AG04450 (cell line): ENCODE measurements at regions not wholly inside any gene's neighbourhood (a gene's known extent, or its start where the extent isn't known, plus 50 kb on each side); places are given as distances from the start of the nearest gene placed in this dataset.

Source experiments
- CTCF ChIA-PET: fragments of 300-600, 350-600 bp; formaldehyde crosslinking; extraction: SDS; loops from one replicate; lab custom pipeline; 2022; ENCODE audit warnings: antibody characterized with exemption, inconsistent platforms; lab: Charles Lee
- POLR2A ChIA-PET: fragments of 350-600 bp; formaldehyde crosslinking; extraction: SDS; loops from one replicate; lab custom pipeline; 2021; ENCODE audit warnings: antibody characterized with exemption, inconsistent platforms; lab: Yijun Ruan, JAX
- DNase-seq: peaks from one replicate; pipeline ENCODE4 v3.0.0-alpha.2; 2011; ENCODE audit warnings: low read depth, low spot score
- H3K27ac ChIP-seq: one replicate; pipeline ENCODE4 v1.5.1; 2012; ENCODE audit warnings: low read depth, low read length, control low read depth
- H3K27me3 ChIP-seq: one replicate; pipeline ENCODE4 v1.6.0; 2012; ENCODE audit warnings: low read length; ENCODE audit not compliant: control insufficient read depth, insufficient read depth
- H3K4me3 ChIP-seq: 2 replicates; pipeline ENCODE4 v1.5.1; 2011; ENCODE audit warnings: mild to moderate bottlenecking, low read depth, low read length, control low read depth
- H3K9me3 ChIP-seq: 2 replicates; pipeline ENCODE4 v1.5.1; 2012; ENCODE audit warnings: low read length; ENCODE audit not compliant: control insufficient read depth, insufficient read depth
- CTCF ChIP-seq: IDR thresholded peaks from 2 replicates; pipeline ENCODE4 v1.5.1; 2011; ENCODE audit warnings: low read depth, low read length, control low read depth, inconsistent platforms

GRCh38 chr9:96122282-96122681 is 179.7 kb downstream of the HSD17B3 start:
- Histone ChIP-seq H3K27ac (no peak overlapping the region), H3K4me3 (no peak overlapping the region), H3K9me3 (peaks cover 2% of the 10 kb centered on the region; the same call in 1 of the 2 replicates), H3K27me3 (peaks cover 31% of the 10 kb centered on the region)
- DNase-seq, result no peak
- ChIA-PET POLR2A (interaction anchor here (0.6 kb wide), 1 partner anchor 15 kb away, joined by 14 read pairs; no protein-coding TSS in a partner anchor), CTCF (no interaction called here)
- no peak for TF ChIP-seq CTCF

DNA sequence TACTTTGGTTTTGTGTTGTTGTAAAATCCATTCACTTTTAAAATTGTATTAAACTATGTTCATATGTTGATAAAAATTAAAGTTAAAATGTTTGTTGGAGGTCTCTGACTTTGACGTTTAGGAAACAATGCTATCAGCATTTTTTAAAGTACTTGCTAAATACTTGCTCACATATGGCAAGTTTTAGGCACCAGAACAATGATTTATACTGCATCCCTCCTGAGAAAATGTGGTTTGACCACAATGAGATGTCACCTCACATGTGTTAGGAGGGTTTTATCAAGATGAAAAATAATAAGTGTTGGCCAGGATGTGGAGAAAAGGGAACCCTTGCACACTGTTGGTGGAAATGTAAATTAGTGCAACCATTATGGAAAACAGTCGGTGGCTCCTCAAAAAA is 180.8 kb downstream of the HSD17B3 start:
- POLR2A ChIA-PET, result no interaction called here
- no peak for DNase-seq

GRCh38 chr9:96117398-96118080 is 184.4 kb downstream of the HSD17B3 start:
- Histone ChIP-seq H3K27me3 (peaks cover 29% of the 10 kb centered on the region), H3K4me3 (no peak overlapping the region), H3K9me3 (peaks cover 2% of the 10 kb centered on the region; the same call in 1 of the 2 replicates), H3K27ac (no peak overlapping the region)
- POLR2A ChIA-PET, result no interaction called here
- DNase-seq, result no peak
- TF ChIP-seq CTCF, result no peak
- CTCF ChIA-PET, result no interaction called here

More for the DNA sequence above, 180.8 kb downstream of the HSD17B3 start:
- Histone ChIP-seq H3K9me3 (peaks cover 2% of the 10 kb centered on the region; the same call in 1 of the 2 replicates), H3K27ac (no peak overlapping the region), H3K27me3 (peaks cover 31% of the 10 kb centered on the region), H3K4me3 (no peak overlapping the region)
- TF ChIP-seq CTCF, result no peak
- CTCF ChIA-PET, result no interaction called here

GRCh38 chr9:96116275-96117064 is 185.5 kb downstream of the HSD17B3 start:
- Histone ChIP-seq H3K4me3 (no peak overlapping the region), H3K27ac (no peak overlapping the region), H3K9me3 (peaks cover 2% of the 10 kb centered on the region; the same call in 1 of the 2 replicates), H3K27me3 (peaks cover 39% of the 10 kb centered on the region)
- POLR2A ChIA-PET, result no interaction called here
- CTCF ChIA-PET, result interaction anchor here (0.5 to 1.3 kb wide), 2 partner anchors 27 to 948 kb away, joined by 3 to 4 read pairs; no protein-coding TSS in a partner anchor
- TF ChIP-seq CTCF, result no peak
- no peak for DNase-seq

- no peak overlapping the region for H3K4me3 ChIP-seq
- H3K27me3 ChIP-seq, result peaks cover 40% of the 10 kb centered on the region
- no peak overlapping the region for H3K27ac ChIP-seq
- DNase-seq, result no peak
- ChIA-PET POLR2A (no interaction called here), CTCF (interaction anchor here (1.3 kb wide), 1 partner anchor 948 kb away, joined by 3 read pairs; no protein-coding TSS in a partner anchor)
- peaks cover 2% of the 10 kb centered on the region; the same call in 1 of the 2 replicates for H3K9me3 ChIP-seq
- no peak for TF ChIP-seq CTCF
Measured at GRCh38 chr9:96115836-96116235, 186.1 kb downstream of the HSD17B3 start.
